GM19023 (cell line): ENCODE measurements at regions not wholly inside any gene's neighbourhood (a gene's known extent, or its start where the extent isn't known, plus 50 kb on each side); places are given as distances from the start of the nearest gene placed in this dataset.
"Not testable (repeated sequence)": the region's sequence is repeated elsewhere in the genome, so short reads cannot be mapped to it uniquely, and the experiment has no call there.

Experiments
- ATAC-seq: cut with Tn5 transposase; IDR thresholded peaks from one replicate; pipeline ENCODE4 v1.9.1; 2021; ENCODE audit warnings: mild to moderate bottlenecking, moderate library complexity; ENCODE audit not compliant: unreplicated experiment

DNA sequence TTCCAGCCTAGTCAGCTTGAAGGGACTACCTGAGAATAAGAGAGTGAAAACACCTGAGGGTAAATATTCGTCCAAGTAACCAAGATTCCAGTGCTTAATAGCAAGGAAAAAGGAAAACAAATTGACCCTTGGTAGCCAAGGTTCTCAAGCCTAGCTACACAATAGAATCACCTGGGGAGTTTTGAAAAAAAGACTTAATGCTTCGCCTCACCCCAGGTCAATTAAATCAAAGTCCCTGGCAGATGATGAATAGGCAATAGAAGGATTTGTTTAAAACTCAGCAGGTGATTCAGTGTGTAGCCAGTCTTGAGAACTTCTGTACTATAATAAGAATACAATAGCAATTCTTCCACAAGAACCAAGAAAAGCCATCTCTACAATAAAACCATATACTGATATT lies 500.2 kb downstream of the XIRP2 start:
- no peak for ATAC-seq

DNA sequence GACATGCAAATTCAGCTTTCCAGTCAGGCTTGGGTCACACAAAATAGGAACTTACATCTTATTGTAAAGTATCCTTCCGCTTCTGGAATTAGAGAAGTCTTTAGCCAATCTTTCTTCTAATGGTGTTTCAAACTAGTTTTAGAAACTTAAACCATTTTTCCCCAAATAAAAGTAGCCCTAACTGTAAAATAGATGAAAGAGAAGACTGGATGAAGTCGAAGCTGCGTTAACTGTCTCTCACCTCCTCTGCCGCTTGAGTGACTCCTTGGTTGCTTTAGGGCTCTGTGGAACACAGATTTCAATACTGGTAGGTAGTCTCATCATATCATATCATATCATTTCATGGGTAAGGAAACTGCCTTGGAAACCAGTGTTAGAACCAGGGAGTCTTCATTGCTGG lies 498.4 kb downstream of the XIRP2 start:
- ATAC-seq, result no peak

DNA sequence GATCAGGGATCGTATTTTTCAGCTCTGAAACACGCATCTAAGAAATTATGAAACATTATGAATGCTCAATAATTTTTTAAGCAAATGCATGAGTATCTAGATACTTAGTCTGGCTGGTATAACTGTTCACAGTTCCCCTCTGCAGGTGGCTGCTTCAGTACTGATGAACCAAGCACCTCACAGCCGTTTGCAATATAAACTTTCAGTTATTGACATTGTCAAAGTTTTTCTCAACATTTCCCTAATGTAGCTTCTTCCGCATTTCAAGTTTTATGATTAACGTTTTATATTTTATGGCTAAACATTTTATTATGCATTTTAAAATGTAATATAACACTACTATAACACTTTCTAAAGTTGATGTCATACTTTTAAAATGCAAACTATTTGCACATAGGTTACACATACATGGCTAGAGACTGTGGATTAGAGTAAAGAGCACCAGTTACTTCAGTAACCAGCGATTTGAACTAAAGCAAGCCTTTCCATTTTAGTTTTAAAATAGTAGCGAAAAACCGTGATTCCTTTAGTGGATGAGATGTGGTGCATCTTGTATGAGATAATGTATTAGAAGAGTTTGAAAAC lies 495.4 kb downstream of the XIRP2 start:
- no peak for ATAC-seq

DNA sequence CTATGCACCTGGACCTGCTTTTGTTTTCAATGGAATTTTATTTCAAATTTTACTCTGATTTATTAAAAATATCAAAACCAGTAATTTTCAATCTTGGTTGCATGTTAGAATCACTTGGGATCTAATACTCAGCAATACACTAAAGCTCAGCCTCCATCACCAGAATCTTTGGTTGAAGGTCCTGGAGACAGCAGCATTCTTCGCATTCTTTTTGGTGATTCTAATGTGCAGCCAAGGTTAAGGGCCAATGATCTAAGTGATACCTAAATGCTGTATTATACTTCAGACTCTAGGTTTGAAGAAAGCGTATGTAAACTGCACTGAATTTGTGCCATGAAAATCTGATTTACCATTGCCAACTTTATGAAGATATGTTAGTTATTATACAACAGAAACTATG lies 493.1 kb downstream of the XIRP2 start:
- ATAC-seq, result no peak

DNA sequence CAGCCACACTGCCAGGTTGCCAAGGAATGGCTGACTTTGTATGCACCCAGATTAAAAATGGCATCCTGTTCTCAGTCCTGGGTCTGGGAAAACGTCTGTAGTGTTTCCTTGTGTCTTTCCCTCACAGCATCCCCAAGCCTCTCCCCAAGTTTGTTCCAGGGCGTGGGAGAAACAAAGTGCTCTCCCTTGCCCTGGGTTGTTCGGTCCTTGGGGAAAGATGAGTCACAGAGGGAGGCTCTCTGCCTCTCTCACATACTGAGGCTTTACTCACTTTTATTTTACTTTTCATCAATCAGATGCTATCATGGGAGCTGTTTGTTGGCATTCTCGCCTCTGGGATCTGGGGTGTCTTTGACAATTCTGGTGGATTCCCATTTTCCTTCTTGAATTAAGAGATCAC lies 492.3 kb downstream of the XIRP2 start:
- ATAC-seq, result no peak

DNA sequence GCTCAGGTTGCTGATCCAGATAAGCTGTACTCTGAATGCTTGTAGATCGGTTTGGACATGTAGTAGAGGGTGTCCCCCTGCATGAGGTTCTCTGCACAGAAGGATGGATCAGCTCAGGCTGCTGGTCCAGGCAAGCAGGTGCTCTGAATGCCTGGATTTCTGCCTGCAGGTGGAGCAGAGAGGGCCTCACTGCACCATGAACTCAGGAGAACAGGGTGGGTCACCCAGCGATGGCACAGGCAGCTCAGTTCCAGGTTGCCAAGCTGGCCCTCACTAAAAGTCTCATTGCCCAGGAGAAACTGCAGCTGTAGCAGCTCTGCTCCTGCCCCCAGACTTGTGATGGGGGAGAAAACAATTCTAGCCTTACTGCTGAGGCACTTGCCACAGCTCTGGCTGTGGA lies 491.8 kb downstream of the XIRP2 start:
- ATAC-seq, result no peak

DNA sequence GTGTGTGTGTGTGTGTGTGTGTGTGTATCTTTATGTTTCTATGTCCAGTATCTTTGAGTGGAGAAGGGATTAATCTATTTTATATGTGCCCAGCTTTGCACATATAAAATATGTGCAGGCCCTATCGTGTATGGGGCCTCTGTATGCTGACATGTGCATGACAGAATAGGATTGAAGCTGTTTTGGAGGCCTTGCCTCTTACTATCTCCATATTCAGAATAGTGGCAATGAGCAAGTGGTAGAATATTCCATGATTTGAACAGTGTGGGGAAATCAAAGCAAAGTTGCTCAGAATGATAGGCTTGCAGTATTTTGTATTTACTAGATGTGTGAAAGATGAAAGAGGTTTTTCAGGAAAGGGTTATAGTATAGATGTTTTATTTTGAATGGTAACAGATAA lies 480.8 kb downstream of the XIRP2 start:
- ATAC-seq, result no peak

DNA sequence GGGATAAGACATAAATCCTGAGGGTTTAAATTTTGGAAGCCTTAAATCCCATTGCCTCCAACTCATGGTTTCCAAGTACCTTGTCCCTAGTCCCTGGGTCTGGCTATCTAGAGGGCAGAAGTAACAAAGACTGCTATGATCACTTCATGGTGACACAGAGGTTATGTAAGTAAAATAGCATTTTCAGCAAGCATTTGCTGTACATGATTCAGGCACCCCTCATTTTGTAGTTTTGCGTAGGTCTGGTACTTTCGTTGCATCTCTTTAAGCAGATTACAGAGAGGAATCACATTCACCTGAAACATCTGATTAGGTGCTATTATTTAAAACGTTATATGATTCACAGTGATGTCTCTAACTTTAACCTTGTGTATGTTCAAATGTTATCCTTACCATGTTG lies 480.1 kb downstream of the XIRP2 start:
- ATAC-seq, result no peak

DNA sequence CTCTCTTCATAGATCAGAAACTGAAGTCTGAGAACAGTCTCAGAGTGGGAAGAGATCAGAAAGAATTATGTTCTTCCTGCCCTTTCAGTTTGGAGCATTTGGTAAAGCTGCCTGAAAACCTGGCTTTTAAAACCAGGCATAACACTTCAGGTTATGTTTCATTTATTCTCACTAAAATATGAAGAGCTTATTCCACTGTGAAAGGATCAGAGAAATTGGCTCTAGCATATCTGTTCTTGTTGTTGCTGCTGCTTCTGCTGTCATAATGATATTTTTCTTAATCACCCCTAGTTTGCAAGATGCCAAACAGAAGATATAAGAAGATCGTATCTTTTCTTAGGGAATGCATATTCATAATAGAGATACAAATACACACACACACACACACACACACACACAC lies 476.9 kb downstream of the XIRP2 start:
- ATAC-seq, result no peak

DNA sequence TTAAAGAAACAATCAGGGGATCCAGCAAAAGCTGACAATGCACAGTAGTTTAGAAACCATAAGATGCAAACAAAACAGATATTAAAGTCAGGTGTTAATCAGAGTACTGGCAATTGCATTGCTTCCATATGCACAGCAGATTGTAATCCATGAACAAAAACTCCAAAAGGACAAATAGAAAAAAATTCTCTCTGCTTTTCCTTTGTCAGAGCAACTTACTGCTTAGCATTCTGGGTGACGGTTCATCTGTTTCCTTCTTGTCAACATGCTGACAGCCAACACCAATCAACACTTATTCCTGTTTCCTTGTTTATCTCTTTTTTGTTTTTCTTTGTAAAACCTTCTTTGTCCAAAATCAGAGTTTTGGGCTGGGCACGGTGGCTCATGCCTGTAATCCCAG lies 473.1 kb downstream of the XIRP2 start:
- no peak for ATAC-seq

DNA sequence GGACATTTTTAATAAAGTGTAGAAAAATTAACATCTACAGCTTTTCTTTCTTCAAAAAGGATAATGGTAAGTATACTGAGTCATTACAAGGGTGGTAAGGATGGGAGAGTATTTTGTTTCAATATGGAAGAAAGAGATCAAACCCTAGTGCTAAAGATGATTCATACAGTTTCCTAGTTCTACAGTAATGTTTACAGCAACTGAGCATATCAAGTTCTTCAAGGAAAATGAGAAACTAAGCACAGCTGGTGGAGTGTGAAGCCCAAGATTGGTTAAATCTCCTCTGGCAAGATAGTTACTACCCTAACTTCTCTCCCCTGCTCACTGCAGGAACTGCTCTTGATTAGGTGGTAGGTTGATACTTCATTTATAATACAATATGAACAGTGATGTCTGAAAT lies 467.5 kb downstream of the XIRP2 start:
- no peak for ATAC-seq

DNA sequence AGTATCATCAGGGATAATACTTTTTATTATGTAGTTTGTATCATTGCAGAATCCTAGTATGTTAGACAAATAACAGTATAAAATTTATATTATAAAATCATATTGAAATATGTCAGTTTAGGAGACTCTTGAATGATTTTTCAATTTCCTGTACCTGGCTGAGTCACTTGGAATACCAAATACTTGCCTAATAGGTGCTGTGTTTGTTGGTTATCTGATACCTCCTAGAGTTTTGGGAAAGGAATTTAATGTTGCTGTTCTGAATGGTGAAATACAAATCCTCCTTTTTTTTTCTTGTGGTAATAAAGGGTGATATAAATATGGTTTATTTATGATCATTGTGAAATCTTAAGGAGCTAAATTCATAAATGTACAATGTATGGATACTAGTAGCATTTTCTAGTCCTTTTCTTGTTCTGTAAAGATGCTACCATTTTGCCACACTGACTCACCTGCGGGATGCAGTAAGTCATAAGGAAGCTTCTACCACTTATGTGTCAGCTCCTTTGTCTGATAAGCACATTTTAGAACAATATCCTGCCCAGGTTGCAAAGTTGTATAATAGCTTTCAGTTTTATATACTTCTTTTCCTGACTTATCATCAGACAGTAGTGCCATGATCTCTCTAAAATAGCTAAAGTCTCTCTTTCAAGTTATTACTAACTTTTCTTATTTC lies 465.5 kb downstream of the XIRP2 start:
- no peak for ATAC-seq

DNA sequence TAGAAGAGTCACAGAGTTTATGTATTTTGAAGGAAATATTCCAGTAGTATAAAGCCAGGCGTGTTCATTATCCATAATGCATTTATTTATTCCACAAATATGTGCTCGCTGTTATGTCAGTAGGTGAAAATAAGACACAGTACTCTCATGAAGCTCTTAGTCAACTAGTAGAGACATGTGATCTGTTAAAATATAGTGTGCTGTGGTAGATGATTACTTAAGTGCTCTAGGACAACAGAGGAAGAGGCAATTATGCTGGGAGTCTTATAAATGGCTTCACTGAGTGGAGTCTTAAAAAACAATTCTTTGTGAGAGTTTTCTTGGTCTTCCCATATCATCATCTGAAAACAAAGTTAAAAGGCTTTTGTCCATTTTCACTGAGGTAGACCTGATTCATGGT lies 457.3 kb downstream of the XIRP2 start:
- ATAC-seq, result no peak

DNA sequence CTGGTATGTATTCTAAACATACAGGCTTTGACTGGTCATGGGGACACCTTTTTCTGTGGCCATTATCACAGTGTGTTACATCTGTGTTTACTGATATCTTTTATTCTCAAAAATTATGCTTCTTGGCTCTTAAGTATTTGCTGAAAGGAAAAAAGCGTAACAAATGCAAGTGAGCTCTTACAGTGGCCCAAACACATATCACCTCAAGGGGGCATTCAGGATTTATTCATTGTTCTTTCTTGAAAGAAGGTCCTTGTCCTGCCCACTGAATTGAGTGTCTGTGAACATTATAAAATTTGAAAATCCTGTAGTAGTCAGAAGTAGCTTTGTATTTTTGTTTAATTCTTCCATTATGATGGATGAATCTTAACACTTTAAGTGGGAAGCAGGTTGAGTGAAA lies 454.5 kb downstream of the XIRP2 start:
- ATAC-seq, result no peak

DNA sequence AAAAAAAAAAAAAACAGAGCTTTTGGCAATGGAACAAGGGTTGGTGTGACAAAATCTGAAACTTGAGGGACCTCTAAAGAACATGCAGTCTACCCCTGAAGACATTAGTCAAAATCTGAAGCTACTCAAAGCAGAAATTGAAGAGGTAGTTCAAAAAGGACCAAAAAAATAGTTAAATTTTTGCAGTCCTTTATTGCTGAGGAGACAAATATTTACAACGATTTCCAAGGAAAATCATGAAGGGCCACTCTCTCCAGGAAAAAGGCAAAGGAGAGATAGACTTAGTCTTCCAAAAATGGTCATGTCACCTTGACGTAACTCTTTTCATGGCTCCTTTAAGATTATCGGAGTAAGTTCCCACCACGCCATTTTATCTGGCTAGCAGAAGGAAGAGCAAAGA lies 452.0 kb downstream of the XIRP2 start:
- ATAC-seq, result no peak

DNA sequence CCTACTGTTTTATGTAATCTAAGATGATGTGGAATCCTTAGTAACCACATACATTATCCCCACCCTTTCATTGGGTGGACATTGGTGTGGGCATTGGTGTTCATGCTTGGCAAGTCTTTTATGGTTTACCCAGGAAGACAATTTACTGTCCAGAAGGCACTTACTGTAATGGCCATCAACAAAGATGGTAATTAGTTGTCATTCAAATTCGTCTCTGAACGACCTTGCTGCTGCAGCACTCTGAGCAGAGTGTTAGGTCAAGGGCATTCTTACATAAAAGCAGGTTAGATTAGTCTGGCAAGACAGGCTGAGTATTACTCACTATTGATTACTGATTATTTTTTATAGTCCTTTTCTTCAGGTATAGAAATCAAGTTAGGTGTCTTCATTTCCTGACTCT lies 447.9 kb downstream of the XIRP2 start:
- no peak for ATAC-seq

DNA sequence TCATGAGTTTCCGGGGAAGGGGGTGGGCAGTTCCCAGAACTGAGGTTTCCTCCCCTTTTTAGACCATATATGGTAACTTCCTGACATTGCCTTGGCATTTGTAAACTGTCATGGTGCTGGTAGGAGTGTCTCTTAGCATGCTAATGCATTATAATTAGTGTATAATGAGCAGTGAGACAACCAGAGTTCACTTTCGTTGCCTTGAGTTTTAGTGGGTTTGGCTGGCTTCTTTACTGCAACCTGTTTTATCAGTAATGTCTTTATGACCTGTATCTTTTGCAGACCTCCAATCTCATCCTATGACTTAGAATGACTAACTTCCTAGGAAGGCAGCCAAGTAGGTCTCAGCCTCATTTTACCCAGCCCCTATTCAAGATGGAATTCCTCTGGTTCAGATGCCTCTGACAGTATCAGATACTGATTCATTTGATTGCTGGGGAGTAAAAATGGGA lies 447.3 kb downstream of the XIRP2 start:
- no peak for ATAC-seq

DNA sequence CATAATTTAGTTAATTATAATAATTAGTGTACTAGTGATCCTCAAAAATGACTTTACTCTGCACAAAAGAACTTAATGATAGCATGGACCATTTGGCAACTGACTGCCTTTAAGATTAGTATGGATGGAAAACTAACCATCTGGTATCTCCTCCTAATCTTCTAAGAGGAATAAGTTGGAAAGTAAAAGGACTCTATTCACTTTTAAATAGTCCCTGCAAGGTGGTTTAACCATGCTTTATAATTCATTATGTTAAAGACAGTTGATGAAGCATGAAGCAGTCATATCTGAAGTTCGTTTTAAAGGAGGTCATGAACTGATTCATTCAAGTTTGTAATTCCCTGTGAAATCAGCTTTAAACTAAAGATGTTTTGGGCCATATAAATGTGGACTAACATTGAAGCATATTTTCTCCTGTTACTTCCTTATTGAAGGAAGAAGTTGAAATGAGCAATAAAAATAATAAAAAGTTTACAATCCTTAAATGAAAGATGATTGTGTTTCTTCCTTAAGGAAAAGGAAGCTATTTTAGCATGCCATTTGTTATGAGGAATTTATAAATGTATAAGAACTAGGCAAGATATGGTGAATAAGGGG lies 446.0 kb downstream of the XIRP2 start:
- ATAC-seq, result no peak

DNA sequence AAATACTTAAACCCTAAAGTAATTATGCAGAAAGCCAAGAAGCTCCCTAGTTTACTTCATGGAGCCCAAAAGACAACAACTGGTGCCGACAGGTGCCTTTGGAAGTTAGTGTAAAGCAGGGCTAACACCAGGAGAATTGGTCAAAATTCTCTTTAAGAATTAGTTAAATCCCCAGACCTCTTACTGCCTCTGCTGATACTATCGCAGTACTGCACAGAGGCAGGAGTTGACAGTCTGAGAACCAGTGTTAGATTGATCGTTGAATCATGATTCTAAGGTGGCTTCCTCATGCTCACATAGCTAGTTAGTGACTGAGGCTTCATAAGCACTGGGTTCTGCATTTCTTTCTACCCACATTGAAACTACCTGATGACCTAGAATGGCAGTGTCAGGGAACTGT lies 445.0 kb downstream of the XIRP2 start:
- ATAC-seq, result no peak

DNA sequence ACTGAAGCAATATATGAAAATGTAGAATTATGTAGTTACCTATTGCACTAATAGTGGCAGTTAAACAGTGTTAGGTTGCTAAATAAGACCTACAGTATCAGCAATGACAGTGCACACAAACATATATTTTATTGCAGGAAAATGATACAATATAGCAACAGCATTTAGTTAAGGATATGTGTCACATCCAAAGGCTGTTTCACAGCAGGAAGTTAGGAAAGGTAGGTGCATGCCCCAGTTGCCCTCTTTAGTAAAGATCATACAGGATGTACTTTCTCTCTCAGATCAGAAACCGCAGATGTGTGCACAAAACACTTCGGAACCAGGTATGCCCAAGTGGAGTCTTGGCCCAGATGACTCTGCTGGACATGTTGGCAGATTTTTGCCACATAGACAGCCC lies 444.1 kb downstream of the XIRP2 start:
- ATAC-seq, result no peak

DNA sequence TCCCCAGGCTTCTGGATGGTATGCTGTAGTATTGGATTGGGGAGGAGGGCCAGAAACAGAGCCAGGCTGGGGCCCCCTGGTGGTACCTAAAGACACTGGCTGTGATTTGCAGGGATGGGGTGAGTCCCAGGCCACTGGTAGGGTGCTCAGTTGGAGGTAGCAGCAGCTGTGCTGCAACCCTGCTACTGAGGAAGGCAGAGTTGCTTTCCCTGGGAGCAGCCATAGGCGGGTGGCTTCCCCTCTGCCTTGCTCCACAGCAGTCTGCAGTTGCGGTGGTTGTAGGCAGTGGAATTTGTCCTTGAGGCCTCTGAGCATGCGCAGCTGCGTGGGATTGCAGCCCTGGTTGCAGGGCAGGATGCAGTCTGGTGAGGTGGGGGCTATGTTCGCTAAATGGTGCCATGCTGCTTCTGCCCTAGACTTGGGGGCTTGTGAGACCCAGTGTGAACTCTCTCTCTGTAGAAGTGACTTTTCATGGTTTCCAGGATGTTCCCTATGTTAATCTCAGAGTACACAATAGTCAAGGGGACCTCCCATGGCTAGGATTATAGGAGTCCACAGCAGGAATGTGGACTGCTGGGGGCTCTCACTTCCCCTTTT lies 443.5 kb downstream of the XIRP2 start:
- no peak for ATAC-seq

DNA sequence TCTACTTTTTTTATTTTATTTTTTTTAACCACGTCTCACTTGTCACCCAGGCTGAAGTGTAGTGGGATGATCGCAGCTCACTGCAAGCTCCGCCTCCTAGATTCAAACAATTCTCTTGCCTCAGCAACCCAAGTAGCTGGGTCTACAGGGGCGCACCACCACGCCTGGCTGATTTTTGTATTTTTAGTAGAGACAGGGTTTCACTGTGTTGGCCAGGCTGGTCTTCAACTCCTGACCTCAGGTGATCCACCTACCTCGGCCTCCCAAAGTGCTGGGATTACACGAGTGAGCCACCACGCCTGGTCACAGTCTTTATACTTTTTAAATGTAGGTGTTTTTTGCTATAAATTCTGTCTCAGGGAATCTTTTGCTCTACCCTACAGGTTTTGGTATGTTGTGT lies 440.5 kb downstream of the XIRP2 start:
- not testable (repeated sequence) for ATAC-seq
